A549 (cell line): ENCODE measurements at regions not wholly inside any gene's neighbourhood (a gene's known extent, or its start where the extent isn't known, plus 50 kb on each side); places are given as distances from the start of the nearest gene placed in this dataset.
"Not testable (repeated sequence)": the region's sequence is repeated elsewhere in the genome, so short reads cannot be mapped to it uniquely, and the experiment has no call there.

Source experiments
- CEBPB ChIP-seq, 2 experiments: fragments of >200 bp in 1 of 2; sonication (Bioruptor Twin) in 1 of 2; formaldehyde crosslinking in 1 of 2; IDR thresholded peaks; 2 replicates each; pipeline ENCODE4 v1.6.1; 2012 to 2016
- EHF ChIP-seq: fragments of 250-450 bp; sonication (Bioruptor Pico); IDR thresholded peaks from 2 replicates; pipeline ENCODE4 v1.5.0; 2020; ENCODE audit warnings: mild to moderate bottlenecking
- EP300 ChIP-seq, 2 experiments: fragments of >200 bp; sonication (Bioruptor Twin); formaldehyde crosslinking; IDR thresholded peaks; 2 replicates in 1 of 2; 3 replicates in 1 of 2; pipeline ENCODE4 v1.6.1; 2016 to 2017
- HDAC2 ChIP-seq: fragments of 200-600 bp; sonication (generic); IDR thresholded peaks from 2 replicates; pipeline ENCODE4 v1.6.1; 2016
- HOXA7 ChIP-seq: fragments of 250-450 bp; sonication (Bioruptor Pico); IDR thresholded peaks from 2 replicates; pipeline ENCODE4 v1.5.0; 2020; ENCODE audit warnings: mild to moderate bottlenecking, moderate library complexity
- PHF8 ChIP-seq: fragments of 200-600 bp; sonication (generic); IDR thresholded peaks from 2 replicates; pipeline ENCODE4 v1.6.1; 2016; ENCODE audit warnings: low read depth, mild to moderate bottlenecking, antibody characterized with exemption, moderate library complexity, borderline replicate concordance
- POLR2A ChIP-seq: IDR thresholded peaks from 2 replicates; pipeline ENCODE4 v1.6.1; 2012; ENCODE audit warnings: mild to moderate bottlenecking, low read length
- RARB ChIP-seq: fragments of 250-450 bp; sonication (Bioruptor Pico); IDR thresholded peaks from 2 replicates; pipeline ENCODE4 v1.8.0; 2021; ENCODE audit warnings: mild to moderate bottlenecking, moderate library complexity
- RFX5 ChIP-seq: fragments of 450-650 bp; IDR thresholded peaks from 2 replicates; pipeline ENCODE4 v1.7.1; 2014; ENCODE audit warnings: antibody characterized with exemption, mild to moderate bottlenecking, moderate library complexity
- TF ChIP-seq, protein P1 (sequence below): fragments of >200 bp; sonication (Bioruptor Twin); formaldehyde crosslinking; IDR thresholded peaks from 3 replicates; pipeline ENCODE4 v1.5.1; 2016
- TF ChIP-seq, protein P2 (sequence below): IDR thresholded peaks from 2 replicates; pipeline ENCODE4 v1.6.1; 2012
- TF ChIP-seq, protein P3 (sequence below): fragments of 150-350 bp; IDR thresholded peaks from 2 replicates; pipeline ENCODE4 v1.6.1; 2014; ENCODE audit warnings: low read depth, mild to moderate bottlenecking, low read length

DNA sequence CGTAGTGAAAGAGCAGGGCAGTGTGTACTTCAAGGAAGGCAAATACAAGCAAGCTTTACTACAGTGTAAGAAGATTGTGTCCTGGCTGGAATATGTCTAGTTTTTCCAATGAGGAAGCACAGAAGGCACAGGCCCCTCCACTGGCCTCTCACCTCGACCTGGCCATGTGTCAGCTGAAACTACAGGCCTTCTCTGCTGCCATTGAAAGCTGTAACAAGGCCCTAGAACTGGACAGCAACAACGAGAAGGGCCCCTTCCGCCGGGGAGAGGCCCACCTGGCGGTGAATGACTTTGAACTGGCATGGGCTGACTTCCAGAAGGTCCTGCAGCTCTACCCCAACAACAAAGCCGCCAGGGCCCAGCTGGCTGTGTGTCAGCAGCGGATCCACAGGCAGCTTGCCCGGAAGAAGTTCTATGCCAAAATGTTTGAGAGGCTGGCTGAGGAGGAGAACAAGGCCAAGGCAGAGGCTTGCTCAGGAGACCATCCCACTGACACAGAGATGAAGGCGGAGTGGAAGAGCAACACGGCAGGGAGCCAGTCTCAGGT is 202.2 kb downstream of the SPATA31A6 start:
- not testable (repeated sequence) for TF ChIP-seq POLR2A; EHF (CRISPR knock-in tag); HDAC2; PHF8; CEBPB (IDR thresholded peaks at IDR 0.05); EP300 (IDR thresholded peaks at IDR 0.05); HOXA7 (CRISPR knock-in tag); RFX5; RARB
- TF ChIP-seq, protein P1, sequence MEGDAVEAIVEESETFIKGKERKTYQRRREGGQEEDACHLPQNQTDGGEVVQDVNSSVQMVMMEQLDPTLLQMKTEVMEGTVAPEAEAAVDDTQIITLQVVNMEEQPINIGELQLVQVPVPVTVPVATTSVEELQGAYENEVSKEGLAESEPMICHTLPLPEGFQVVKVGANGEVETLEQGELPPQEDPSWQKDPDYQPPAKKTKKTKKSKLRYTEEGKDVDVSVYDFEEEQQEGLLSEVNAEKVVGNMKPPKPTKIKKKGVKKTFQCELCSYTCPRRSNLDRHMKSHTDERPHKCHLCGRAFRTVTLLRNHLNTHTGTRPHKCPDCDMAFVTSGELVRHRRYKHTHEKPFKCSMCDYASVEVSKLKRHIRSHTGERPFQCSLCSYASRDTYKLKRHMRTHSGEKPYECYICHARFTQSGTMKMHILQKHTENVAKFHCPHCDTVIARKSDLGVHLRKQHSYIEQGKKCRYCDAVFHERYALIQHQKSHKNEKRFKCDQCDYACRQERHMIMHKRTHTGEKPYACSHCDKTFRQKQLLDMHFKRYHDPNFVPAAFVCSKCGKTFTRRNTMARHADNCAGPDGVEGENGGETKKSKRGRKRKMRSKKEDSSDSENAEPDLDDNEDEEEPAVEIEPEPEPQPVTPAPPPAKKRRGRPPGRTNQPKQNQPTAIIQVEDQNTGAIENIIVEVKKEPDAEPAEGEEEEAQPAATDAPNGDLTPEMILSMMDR: not testable (repeated sequence)
- TF ChIP-seq, protein P2, sequence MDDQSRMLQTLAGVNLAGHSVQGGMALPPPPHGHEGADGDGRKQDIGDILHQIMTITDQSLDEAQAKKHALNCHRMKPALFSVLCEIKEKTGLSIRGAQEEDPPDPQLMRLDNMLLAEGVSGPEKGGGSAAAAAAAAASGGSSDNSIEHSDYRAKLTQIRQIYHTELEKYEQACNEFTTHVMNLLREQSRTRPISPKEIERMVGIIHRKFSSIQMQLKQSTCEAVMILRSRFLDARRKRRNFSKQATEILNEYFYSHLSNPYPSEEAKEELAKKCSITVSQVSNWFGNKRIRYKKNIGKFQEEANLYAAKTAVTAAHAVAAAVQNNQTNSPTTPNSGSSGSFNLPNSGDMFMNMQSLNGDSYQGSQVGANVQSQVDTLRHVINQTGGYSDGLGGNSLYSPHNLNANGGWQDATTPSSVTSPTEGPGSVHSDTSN: not testable (repeated sequence)
- TF ChIP-seq, protein P3, sequence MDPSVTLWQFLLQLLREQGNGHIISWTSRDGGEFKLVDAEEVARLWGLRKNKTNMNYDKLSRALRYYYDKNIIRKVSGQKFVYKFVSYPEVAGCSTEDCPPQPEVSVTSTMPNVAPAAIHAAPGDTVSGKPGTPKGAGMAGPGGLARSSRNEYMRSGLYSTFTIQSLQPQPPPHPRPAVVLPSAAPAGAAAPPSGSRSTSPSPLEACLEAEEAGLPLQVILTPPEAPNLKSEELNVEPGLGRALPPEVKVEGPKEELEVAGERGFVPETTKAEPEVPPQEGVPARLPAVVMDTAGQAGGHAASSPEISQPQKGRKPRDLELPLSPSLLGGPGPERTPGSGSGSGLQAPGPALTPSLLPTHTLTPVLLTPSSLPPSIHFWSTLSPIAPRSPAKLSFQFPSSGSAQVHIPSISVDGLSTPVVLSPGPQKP: not testable (repeated sequence)
